Left ventricle myocardium inferior (tissue), 1 donor: ENCODE measurements at regions not wholly inside any gene's neighbourhood (a gene's known extent, or its start where the extent isn't known, plus 50 kb on each side); places are given as distances from the start of the nearest gene placed in this dataset.
"Not testable (repeated sequence)": the region's sequence is repeated elsewhere in the genome, so short reads cannot be mapped to it uniquely, and the experiment has no call there.

Source experiments
- DNase-seq: peaks from one replicate; pipeline ENCODE4 v3.0.0-alpha.2; 2020
- H3K27ac ChIP-seq: fragments of 200-600 bp; replicated peaks from 2 replicates; pipeline ENCODE4 v1.8.0; 2021
- H3K27me3 ChIP-seq: fragments of 200-600 bp; 2 replicates; pipeline ENCODE4 v1.8.0; 2021; ENCODE audit warnings: low read depth
- H3K36me3 ChIP-seq: fragments of 200-600 bp; 2 replicates; pipeline ENCODE4 v1.8.0; 2021
- H3K4me1 ChIP-seq: fragments of 200-600 bp; 2 replicates; pipeline ENCODE4 v1.8.0; 2021
- H3K4me3 ChIP-seq: fragments of 200-600 bp; 2 replicates; pipeline ENCODE4 v1.8.0; 2021; ENCODE audit warnings: mild to moderate bottlenecking, moderate library complexity
- H3K9me3 ChIP-seq: fragments of 200-600 bp; replicated peaks from 2 replicates; pipeline ENCODE4 v1.8.0; 2021
- CTCF ChIP-seq: fragments of 200-600 bp; IDR thresholded peaks from 2 replicates; pipeline ENCODE4 v1.8.0; 2021; ENCODE audit warnings: antibody characterized with exemption, mild to moderate bottlenecking, borderline replicate concordance
- intact Hi-C: fragments of 100-400 bp; cut with micrococcal nuclease; formaldehyde crosslinking; loops from one replicate; pipeline ENCODE4 v1.11.0; 2022
- donor health status: DM: no; HTN: yes; CAD: no; lungs with severe emphysema.

- H3K4me1 ChIP-seq: no peaks in the 10 kb centered on the region
- intact Hi-C loops: no loop called here
- peak overlapping the region; percentile 58 for H3K4me3 ChIP-seq
- TF ChIP-seq CTCF: no peak
- no peaks in the 10 kb centered on the region for H3K9me3 ChIP-seq
- H3K27ac ChIP-seq: peak overlapping the region; percentile 78
- no peaks in the 10 kb centered on the region for H3K36me3 ChIP-seq
- H3K27me3 ChIP-seq: no peaks in the 10 kb centered on the region
- DNase-seq: no peak
Observed at GRCh38 chrX:46325312-46325877, 219.8 kb downstream of the ZNF674 start.

- Histone ChIP-seq H3K27ac (no peak overlapping the region), H3K4me3 (no peak overlapping the region), H3K27me3 (no peaks in the 10 kb centered on the region), H3K4me1 (no peaks in the 10 kb centered on the region), H3K36me3 (no peaks in the 10 kb centered on the region), H3K9me3 (no peaks in the 10 kb centered on the region)
- intact Hi-C loops: no loop called here
- no peak for DNase-seq
- TF ChIP-seq CTCF: no peak
Observed at GRCh38 chrX:46324166-46324565, 221.1 kb downstream of the ZNF674 start.

GRCh38 chrX:46322929-46323328 is 222.3 kb downstream of the ZNF674 start:
- H3K36me3 ChIP-seq, H3K4me1 ChIP-seq, H3K27me3 ChIP-seq, H3K27ac ChIP-seq, H3K9me3 ChIP-seq, H3K4me3 ChIP-seq, intact Hi-C loops, DNase-seq: not testable (repeated sequence)

GRCh38 chrX:46321676-46322075 is 223.5 kb downstream of the ZNF674 start:
- no peaks in the 10 kb centered on the region for H3K36me3 ChIP-seq
- H3K4me3 ChIP-seq: no peak overlapping the region
- no peak overlapping the region for H3K27ac ChIP-seq
- no peak for DNase-seq
- no peaks in the 10 kb centered on the region for H3K4me1 ChIP-seq
- no peaks in the 10 kb centered on the region for H3K9me3 ChIP-seq
- TF ChIP-seq CTCF: no peak
- intact Hi-C loops: no loop called here
- H3K27me3 ChIP-seq: no peaks in the 10 kb centered on the region

GRCh38 chrX:46319750-46320149 is 225.5 kb downstream of the ZNF674 start:
- intact Hi-C loops: no loop called here
- H3K27ac ChIP-seq: no peak overlapping the region
- no peak for DNase-seq
- no peaks in the 10 kb centered on the region for H3K27me3 ChIP-seq
- H3K36me3 ChIP-seq: no peaks in the 10 kb centered on the region
- no peaks in the 10 kb centered on the region for H3K4me1 ChIP-seq
- H3K9me3 ChIP-seq: no peaks in the 10 kb centered on the region
- TF ChIP-seq CTCF: no peak
- no peak overlapping the region for H3K4me3 ChIP-seq

- intact Hi-C loops: no loop called here
- H3K9me3 ChIP-seq: no peaks in the 10 kb centered on the region
Observed at GRCh38 chrX:46318551-46318950, 226.7 kb downstream of the ZNF674 start.

More at GRCh38 chrX:46318551-46318950, 226.7 kb downstream of the ZNF674 start:
- Histone ChIP-seq H3K36me3 (no peaks in the 10 kb centered on the region), H3K4me1 (no peaks in the 10 kb centered on the region), H3K27me3 (no peaks in the 10 kb centered on the region), H3K27ac (no peak overlapping the region), H3K4me3 (no peak overlapping the region)
- no peak for TF ChIP-seq CTCF
- DNase-seq: no peak
